GM12878 (cell line): ENCODE measurements at regions not wholly inside any gene's neighbourhood (a gene's known extent, or its start where the extent isn't known, plus 50 kb on each side); places are given as distances from the start of the nearest gene placed in this dataset.

Source experiments
- CBX3 ChIP-seq: fragments of 200-600 bp; sonication (generic); IDR thresholded peaks from 2 replicates; pipeline ENCODE4 v1.6.1; 2016; ENCODE audit warnings: low read depth, borderline replicate concordance
- CEBPB ChIP-seq, 2 experiments: fragments of 150-350 bp in 1 of 2; IDR thresholded peaks; 2 replicates each; pipeline ENCODE4 v1.6.1; 2012 to 2014; ENCODE audit warnings: low read depth in 2 of 2, low read length in 2 of 2, borderline replicate concordance in 1 of 2, inconsistent platforms in 1 of 2
- EZH2 ChIP-seq: IDR thresholded peaks from 2 replicates; pipeline ENCODE4 v1.6.1; 2012; ENCODE audit warnings: low read depth, mild to moderate bottlenecking, control low read depth, inconsistent platforms, low read length, borderline replicate concordance; ENCODE audit not compliant: control insufficient read depth
- ZZZ3 ChIP-seq: IDR thresholded peaks from 2 replicates; pipeline ENCODE4 v1.6.1; 2011; ENCODE audit warnings: low read depth; ENCODE audit not compliant: control insufficient read depth, insufficient read length
- TF ChIP-seq, protein P1 (sequence below): IDR thresholded peaks from 2 replicates; pipeline ENCODE4 v1.6.1; 2011; ENCODE audit warnings: borderline replicate concordance, low read depth, mild to moderate bottlenecking, moderate library complexity, mixed read lengths, low read length; ENCODE audit not compliant: insufficient read depth; ENCODE audit errors: extremely low read length
- TF ChIP-seq, protein P2 (sequence below), 3 experiments: IDR thresholded peaks in 2 of 3; conservative IDR thresholded peaks in 1 of 3; 2 replicates each; pipeline ENCODE4 v1.5.1; 2011; ENCODE audit warnings: low read depth in 3 of 3, low read length in 3 of 3, mild to moderate bottlenecking in 3 of 3, control low read depth in 2 of 3, moderate library complexity in 2 of 3, inconsistent platforms in 1 of 3, mixed read lengths in 1 of 3; ENCODE audit not compliant: control insufficient read depth in 2 of 3, insufficient read depth in 1 of 3; ENCODE audit errors: extremely low read depth in 1 of 3

DNA sequence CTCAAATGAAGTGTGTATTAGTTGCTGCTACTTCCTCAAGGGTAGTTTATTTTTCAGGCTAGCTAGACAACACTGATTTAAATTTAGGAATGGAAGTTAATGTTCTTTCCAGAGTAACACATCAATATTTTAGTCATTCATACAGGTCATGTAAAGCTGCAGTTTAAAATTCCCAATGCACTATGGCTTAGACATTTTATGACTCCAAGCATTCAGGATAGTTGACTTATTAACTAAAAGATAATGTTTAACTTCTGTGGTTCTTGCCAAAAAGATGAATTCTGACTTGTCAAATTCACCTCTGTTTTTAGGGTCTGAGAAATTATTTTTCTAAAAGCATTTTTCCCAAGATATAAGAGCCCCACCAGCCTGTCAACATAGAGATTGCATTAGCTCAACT is 131.9 kb downstream of the TFPI2 start:
- TF ChIP-seq CBX3, result no peak
- no peak for TF ChIP-seq CEBPB (IDR thresholded peaks at IDR 0.05; ENCODE audit: borderline replicate concordance in 1 of 2, low read depth in 2 of 2, low read length in 2 of 2)
- TF ChIP-seq, protein P1, sequence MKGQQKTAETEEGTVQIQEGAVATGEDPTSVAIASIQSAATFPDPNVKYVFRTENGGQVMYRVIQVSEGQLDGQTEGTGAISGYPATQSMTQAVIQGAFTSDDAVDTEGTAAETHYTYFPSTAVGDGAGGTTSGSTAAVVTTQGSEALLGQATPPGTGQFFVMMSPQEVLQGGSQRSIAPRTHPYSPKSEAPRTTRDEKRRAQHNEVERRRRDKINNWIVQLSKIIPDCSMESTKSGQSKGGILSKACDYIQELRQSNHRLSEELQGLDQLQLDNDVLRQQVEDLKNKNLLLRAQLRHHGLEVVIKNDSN, result no peak
- no peak for TF ChIP-seq ZZZ3
- no peak for TF ChIP-seq EZH2
- TF ChIP-seq, protein P2, sequence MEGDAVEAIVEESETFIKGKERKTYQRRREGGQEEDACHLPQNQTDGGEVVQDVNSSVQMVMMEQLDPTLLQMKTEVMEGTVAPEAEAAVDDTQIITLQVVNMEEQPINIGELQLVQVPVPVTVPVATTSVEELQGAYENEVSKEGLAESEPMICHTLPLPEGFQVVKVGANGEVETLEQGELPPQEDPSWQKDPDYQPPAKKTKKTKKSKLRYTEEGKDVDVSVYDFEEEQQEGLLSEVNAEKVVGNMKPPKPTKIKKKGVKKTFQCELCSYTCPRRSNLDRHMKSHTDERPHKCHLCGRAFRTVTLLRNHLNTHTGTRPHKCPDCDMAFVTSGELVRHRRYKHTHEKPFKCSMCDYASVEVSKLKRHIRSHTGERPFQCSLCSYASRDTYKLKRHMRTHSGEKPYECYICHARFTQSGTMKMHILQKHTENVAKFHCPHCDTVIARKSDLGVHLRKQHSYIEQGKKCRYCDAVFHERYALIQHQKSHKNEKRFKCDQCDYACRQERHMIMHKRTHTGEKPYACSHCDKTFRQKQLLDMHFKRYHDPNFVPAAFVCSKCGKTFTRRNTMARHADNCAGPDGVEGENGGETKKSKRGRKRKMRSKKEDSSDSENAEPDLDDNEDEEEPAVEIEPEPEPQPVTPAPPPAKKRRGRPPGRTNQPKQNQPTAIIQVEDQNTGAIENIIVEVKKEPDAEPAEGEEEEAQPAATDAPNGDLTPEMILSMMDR (IDR thresholded peaks at IDR 0.05 in 2 of 3, conservative IDR thresholded peaks at IDR 0.05 in 1 of 3; ENCODE audit: control insufficient read depth in 2 of 3, extremely low read depth in 1 of 3, insufficient read depth in 1 of 3, low read depth in 3 of 3, low read length in 3 of 3), result no peak
